ENCODE measurements at regions not wholly inside any gene's neighbourhood (a gene's known extent, or its start where the extent isn't known, plus 50 kb on each side); places are given as distances from the start of the nearest gene placed in this dataset.

DNA sequence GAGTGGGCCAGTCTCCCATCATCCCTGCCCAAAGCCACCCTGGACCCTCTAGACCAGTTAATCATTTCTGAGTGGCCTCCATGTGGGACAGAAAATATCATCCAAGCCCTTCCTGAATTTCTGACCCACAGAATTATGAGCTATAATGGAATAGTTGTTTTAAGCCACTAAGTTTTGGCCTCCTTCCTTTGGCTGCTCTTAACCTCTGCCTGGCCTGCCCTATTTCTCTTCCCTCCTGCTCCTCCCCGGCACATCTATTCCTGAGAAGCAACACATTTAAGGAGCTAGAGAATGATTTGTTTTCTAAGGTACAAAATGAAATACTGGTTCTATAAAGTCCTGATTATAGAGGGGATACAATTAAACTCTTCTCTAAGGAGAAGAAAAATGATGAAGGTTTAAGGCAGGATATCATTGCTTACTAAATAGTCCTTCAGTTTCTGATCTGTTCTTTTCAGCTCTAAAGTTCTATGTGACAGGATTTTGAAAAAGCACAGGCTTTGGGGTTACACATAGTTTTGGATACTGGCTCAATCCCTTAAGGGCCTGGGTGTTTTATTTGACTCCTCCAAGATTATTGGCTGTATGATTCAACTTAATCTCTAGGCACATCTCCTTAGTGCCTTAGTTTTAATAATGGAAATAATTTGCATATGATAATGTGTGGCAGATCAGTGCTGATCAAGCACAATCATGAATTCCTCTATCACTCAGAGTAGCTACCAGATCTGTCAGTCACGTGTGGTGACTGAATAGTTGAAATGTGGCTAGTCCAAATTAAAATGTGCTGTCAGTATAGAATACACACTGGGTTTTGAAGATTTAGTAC, 240.3 kb downstream of the VAPA start:
- TF ChIP-seq, protein P1, sequence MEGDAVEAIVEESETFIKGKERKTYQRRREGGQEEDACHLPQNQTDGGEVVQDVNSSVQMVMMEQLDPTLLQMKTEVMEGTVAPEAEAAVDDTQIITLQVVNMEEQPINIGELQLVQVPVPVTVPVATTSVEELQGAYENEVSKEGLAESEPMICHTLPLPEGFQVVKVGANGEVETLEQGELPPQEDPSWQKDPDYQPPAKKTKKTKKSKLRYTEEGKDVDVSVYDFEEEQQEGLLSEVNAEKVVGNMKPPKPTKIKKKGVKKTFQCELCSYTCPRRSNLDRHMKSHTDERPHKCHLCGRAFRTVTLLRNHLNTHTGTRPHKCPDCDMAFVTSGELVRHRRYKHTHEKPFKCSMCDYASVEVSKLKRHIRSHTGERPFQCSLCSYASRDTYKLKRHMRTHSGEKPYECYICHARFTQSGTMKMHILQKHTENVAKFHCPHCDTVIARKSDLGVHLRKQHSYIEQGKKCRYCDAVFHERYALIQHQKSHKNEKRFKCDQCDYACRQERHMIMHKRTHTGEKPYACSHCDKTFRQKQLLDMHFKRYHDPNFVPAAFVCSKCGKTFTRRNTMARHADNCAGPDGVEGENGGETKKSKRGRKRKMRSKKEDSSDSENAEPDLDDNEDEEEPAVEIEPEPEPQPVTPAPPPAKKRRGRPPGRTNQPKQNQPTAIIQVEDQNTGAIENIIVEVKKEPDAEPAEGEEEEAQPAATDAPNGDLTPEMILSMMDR (IDR thresholded peaks at IDR 0.05; ENCODE audit: low read length) = no peak
- no peak for TF ChIP-seq EZH2phosphoT487 (IDR thresholded peaks at IDR 0.05; ENCODE audit: low read length)
- no peak for TF ChIP-seq EZH2 (optimal IDR thresholded peaks at IDR 0.05; ENCODE audit: low read depth, low read length)
- H3K27me3 ChIP-seq (replicated peaks; ENCODE audit: insufficient read depth, low read length) = no peaks in the 10 kb centered on the region
- H3K79me2 ChIP-seq (ENCODE audit: low read length) = no peaks in the 10 kb centered on the region
- H3F3A ChIP-seq (ENCODE audit: insufficient read depth, low read length) = no peaks in the 10 kb centered on the region
- H3K9me3 ChIP-seq (replicated peaks; ENCODE audit: insufficient read depth, low read length) = no peaks in the 10 kb centered on the region
- no peaks in the 10 kb centered on the region for H3K9me2 ChIP-seq (replicated peaks; ENCODE audit: insufficient read depth, low read length)
- H3K4me3 ChIP-seq (ENCODE audit: low read length) = no peak overlapping the region
- no peak overlapping the region for H2AFZ ChIP-seq (ENCODE audit: low read length)
- no peak overlapping the region for H3K27ac ChIP-seq (ENCODE audit: low read length)
- H3K4me1 ChIP-seq (ENCODE audit: low read length) = no peaks in the 10 kb centered on the region
- H3K36me3 ChIP-seq (replicated peaks; ENCODE audit: insufficient read depth, low read length) = no peaks in the 10 kb centered on the region
- no peak for DNase-seq
- H3K9ac ChIP-seq (ENCODE audit: low read length) = no peak overlapping the region
- H4K20me1 ChIP-seq (ENCODE audit: insufficient read depth, low read length) = no peaks in the 10 kb centered on the region
- no peak overlapping the region for H3K4me2 ChIP-seq (ENCODE audit: low read depth, low read length)

DNA sequence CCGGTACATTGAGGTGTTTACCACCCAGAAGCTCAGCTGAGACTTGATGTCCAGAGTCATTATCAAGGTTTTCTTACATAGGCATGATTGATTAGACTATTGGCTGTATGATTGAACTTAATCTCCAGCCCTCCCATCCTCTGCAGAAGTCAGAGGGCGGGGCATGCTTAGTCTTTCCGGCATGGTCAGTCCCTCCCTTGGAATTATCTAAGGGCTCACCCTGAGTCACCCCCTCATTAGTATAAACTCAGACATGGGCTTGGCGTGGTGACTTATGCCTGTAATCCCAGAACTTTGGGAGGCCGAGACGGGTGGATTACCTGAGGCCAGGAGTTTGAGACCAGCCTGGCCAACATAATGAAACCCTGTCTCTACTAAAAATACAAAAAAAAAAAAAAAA, 243.9 kb downstream of the VAPA start:
- Histone ChIP-seq H3K27ac (ENCODE audit: low read length) (no peak overlapping the region), H3K4me1 (ENCODE audit: low read length) (no peaks in the 10 kb centered on the region), H4K20me1 (ENCODE audit: insufficient read depth, low read length) (no peaks in the 10 kb centered on the region), H3K79me2 (ENCODE audit: low read length) (no peaks in the 10 kb centered on the region), H3F3A (ENCODE audit: insufficient read depth, low read length) (no peaks in the 10 kb centered on the region), H3K9me2 (replicated peaks; ENCODE audit: insufficient read depth, low read length) (no peaks in the 10 kb centered on the region), H3K27me3 (replicated peaks; ENCODE audit: insufficient read depth, low read length) (no peaks in the 10 kb centered on the region), H3K4me3 (ENCODE audit: low read length) (no peak overlapping the region), H3K9me3 (replicated peaks; ENCODE audit: insufficient read depth, low read length) (no peaks in the 10 kb centered on the region), H2AFZ (ENCODE audit: low read length) (no peak overlapping the region), H3K9ac (ENCODE audit: low read length) (no peak overlapping the region), H3K36me3 (replicated peaks; ENCODE audit: insufficient read depth, low read length) (no peaks in the 10 kb centered on the region), H3K4me2 (ENCODE audit: low read depth, low read length) (no peak overlapping the region)
- DNase-seq = no peak
- no peak for TF ChIP-seq EZH2 (optimal IDR thresholded peaks at IDR 0.05; ENCODE audit: low read depth, low read length)
- TF ChIP-seq, protein P1 (IDR thresholded peaks at IDR 0.05; ENCODE audit: low read length) = no peak
- no peak for TF ChIP-seq EZH2phosphoT487 (IDR thresholded peaks at IDR 0.05; ENCODE audit: low read length)

DNA sequence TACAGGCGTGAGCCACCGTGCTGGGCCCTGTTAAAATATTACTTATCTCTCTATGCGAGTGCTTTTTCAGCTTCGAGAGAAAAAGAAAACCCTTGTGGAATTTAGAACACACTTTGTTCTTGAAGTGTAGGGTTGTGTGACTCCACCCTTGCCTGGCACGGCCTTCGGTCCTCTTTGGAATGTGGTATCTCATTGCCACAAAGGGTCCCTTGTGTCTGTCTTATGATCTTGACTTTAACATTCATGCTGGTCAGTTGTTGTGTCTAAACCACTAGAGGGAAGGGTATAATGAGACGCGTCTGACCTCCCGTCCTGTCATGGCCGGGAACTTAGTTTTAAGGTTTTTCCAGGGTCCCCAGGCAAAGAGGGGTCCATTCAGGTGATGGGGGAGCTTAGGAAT, 246.4 kb downstream of the VAPA start:
- Histone ChIP-seq H3K4me3 (ENCODE audit: low read length) (no peak overlapping the region), H3K79me2 (ENCODE audit: low read length) (no peaks in the 10 kb centered on the region), H3K9me3 (replicated peaks; ENCODE audit: insufficient read depth, low read length) (no peaks in the 10 kb centered on the region), H3K9me2 (replicated peaks; ENCODE audit: insufficient read depth, low read length) (no peaks in the 10 kb centered on the region), H3K27me3 (replicated peaks; ENCODE audit: insufficient read depth, low read length) (no peaks in the 10 kb centered on the region), H2AFZ (ENCODE audit: low read length) (no peak overlapping the region), H3K4me1 (ENCODE audit: low read length) (no peaks in the 10 kb centered on the region), H3K27ac (ENCODE audit: low read length) (no peak overlapping the region), H3K36me3 (replicated peaks; ENCODE audit: insufficient read depth, low read length) (no peaks in the 10 kb centered on the region), H3F3A (ENCODE audit: insufficient read depth, low read length) (no peaks in the 10 kb centered on the region), H4K20me1 (ENCODE audit: insufficient read depth, low read length) (no peaks in the 10 kb centered on the region), H3K4me2 (ENCODE audit: low read depth, low read length) (no peak overlapping the region), H3K9ac (ENCODE audit: low read length) (no peak overlapping the region)
- TF ChIP-seq, protein P1 (IDR thresholded peaks at IDR 0.05; ENCODE audit: low read length) = no peak
- no peak for TF ChIP-seq EZH2 (optimal IDR thresholded peaks at IDR 0.05; ENCODE audit: low read depth, low read length)
- no peak for TF ChIP-seq EZH2phosphoT487 (IDR thresholded peaks at IDR 0.05; ENCODE audit: low read length)
- no peak for DNase-seq

Data from MM.1S (cell line).